AG09319 (cell line): ENCODE measurements at regions not wholly inside any gene's neighbourhood (a gene's known extent, or its start where the extent isn't known, plus 50 kb on each side); places are given as distances from the start of the nearest gene placed in this dataset.
"Not testable (repeated sequence)": the region's sequence is repeated elsewhere in the genome, so short reads cannot be mapped to it uniquely, and the experiment has no call there.

Experiments
- DNase-seq: peaks from one replicate; pipeline ENCODE4 v3.0.0-alpha.2; 2010; ENCODE audit warnings: low read depth; ENCODE audit errors: extremely low read depth
- CTCF ChIP-seq: IDR thresholded peaks from 2 replicates; pipeline ENCODE4 v1.5.1; 2011; ENCODE audit warnings: low read depth, mild to moderate bottlenecking, inconsistent platforms, low read length, moderate library complexity

GRCh38 chr10:113485736-113486135 is 67.1 kb upstream of the HABP2 start:
- no peak for TF ChIP-seq CTCF

GRCh38 chr10:113486531-113486930 is 66.3 kb upstream of the HABP2 start:
- no peak for DNase-seq
- no peak for TF ChIP-seq CTCF

More at GRCh38 chr10:113485736-113486135, 67.1 kb upstream of the HABP2 start:
- DNase-seq, result no peak

GRCh38 chr10:113487154-113487553 is 65.7 kb upstream of the HABP2 start:
- no peak for TF ChIP-seq CTCF
- no peak for DNase-seq

GRCh38 chr10:113488186-113488585 is 64.7 kb upstream of the HABP2 start:
- no peak for TF ChIP-seq CTCF
- DNase-seq, result no peak

GRCh38 chr10:113489522-113489921 is 63.3 kb upstream of the HABP2 start:
- DNase-seq, result not testable (repeated sequence)

- DNase-seq, result no peak
Observed at GRCh38 chr10:113491967-113492565, 60.8 kb upstream of the HABP2 start.

GRCh38 chr10:113493195-113493594 is 59.7 kb upstream of the HABP2 start:
- DNase-seq, result no peak
- no peak for TF ChIP-seq CTCF

More at GRCh38 chr10:113491967-113492565, 60.8 kb upstream of the HABP2 start:
- no peak for TF ChIP-seq CTCF

GRCh38 chr10:113493882-113494301 is 59.0 kb upstream of the HABP2 start:
- TF ChIP-seq CTCF, result no peak
- peak; percentile 68 for DNase-seq
